HG02759 (cell line): ENCODE measurements at regions not wholly inside any gene's neighbourhood (a gene's known extent, or its start where the extent isn't known, plus 50 kb on each side); places are given as distances from the start of the nearest gene placed in this dataset.
A peak's percentile ranks its signal among the peaks of the same experiment; 100 is the strongest.
"Not testable (repeated sequence)": the region's sequence is repeated elsewhere in the genome, so short reads cannot be mapped to it uniquely, and the experiment has no call there.

ENCODE experiments used
- ATAC-seq: cut with Tn5 transposase; IDR thresholded peaks from one replicate; pipeline ENCODE4 v1.9.1; 2021; ENCODE audit warnings: mild to moderate bottlenecking, moderate library complexity; ENCODE audit not compliant: unreplicated experiment

DNA sequence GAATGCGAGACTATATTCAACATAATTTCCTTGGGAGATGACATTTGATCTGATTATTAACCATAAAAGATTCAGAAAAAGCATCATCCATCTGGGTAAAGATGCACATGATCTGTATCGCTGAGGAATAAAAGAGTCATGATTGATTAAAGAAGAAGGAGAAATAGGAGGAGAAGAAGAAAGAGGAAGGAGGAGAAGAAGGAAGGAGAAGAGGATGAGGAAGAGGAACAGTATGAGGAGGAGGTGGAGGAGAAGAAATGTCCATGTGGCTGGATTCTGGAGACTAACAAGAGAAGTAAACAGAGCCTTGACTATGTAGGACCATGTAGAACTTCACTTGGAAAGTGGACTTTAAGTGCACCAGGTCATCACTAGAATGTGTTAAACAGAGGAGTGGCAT lies 947.4 kb downstream of the LRFN5 start:
- no peak for ATAC-seq

DNA sequence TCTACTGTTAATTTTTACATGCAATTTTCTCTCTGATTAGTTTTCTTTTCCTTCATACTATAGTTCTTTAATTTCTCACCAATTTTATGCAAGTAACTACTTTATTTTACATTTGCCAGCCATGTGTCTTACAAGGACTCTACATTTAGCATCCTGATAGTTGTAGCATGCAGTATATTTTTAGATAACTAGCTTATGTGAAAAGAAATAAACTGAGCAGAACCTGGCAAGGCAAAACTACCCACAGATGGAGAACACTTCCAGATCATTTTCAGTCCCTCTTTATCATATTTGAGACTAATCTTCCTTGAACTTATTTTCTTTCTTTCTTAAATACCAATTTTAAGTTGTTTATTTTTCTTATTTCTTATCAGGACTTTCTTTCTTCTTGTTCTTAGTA lies 943.6 kb downstream of the LRFN5 start:
- ATAC-seq = no peak

DNA sequence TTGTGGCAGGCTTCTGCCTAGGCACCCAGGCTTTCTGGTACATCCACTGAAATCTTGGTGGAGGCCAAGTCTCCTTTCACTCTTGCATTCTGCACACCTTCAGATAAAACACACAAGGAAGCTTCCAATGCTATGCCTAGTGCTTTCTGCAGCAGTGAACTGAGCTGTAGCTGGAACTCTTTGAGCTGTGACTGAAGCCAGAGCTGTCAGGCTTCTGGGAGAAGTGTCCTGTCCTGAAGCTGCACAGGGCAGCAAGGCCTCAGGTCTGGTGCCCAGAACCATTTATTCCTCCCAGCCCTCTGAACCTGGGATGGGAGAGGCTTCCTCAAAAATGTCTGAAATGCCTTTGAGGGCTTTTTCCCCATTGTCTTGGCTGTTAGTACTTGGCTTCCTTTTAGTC lies 941.7 kb downstream of the LRFN5 start:
- ATAC-seq = no peak

DNA sequence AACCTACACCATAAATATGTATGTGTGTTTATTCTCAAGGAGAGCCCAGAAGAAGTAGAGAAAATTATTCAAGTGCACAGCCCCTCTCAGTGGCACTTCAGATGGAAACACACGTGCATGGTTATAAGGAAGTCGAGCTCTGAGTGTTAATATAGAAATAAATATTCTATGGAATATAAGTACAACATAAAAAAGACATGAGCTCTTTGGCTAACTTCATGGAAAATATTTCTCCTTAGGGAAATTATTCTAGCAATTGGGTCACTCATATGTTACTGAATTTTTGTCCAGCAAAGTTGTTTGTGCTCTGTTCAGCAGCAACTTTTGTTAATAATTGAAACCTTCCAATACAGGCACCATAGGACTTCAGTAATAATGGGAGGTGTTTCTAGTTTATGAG lies 939.0 kb downstream of the LRFN5 start:
- ATAC-seq = no peak

DNA sequence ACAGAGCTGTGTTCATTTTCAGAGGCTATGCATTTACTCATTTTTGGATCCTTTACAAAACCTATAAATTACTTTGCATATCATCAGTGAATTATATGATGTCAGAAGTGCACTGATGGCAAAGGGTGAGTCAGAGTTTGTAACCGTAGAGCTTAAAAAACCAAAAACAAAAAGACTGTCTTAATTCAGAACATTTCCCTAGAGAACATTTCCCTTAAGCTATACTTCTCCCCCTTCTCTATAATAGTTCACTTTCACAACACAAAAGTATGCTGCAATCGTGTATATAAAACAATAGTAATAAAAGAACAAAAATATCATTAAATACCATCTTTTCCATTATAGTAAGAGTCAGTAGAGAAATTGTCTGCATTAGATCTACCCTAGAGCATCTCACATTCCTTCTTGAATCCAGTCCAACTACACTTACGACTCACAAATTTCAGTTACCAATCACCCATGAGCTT lies 934.9 kb downstream of the LRFN5 start:
- no peak for ATAC-seq

DNA sequence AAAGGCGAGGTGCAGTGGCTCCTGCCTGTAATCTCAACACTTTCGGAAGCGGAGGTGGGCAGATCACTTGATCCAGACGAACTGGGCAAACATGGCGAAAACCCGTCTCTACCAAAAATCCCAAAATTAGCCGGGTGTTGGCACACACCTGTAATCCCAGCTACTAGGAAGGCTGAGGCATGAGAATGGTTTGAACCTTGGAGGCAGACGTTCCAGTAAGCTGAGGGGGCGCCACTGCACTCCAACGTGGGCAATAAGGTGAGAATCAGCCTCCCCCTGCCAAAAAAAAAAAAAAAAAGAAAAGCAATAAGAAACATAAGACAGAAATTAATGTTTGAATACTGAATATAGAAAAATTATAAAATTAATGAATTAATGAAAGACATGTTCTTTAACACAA lies 928.7 kb downstream of the LRFN5 start:
- no peak for ATAC-seq

DNA sequence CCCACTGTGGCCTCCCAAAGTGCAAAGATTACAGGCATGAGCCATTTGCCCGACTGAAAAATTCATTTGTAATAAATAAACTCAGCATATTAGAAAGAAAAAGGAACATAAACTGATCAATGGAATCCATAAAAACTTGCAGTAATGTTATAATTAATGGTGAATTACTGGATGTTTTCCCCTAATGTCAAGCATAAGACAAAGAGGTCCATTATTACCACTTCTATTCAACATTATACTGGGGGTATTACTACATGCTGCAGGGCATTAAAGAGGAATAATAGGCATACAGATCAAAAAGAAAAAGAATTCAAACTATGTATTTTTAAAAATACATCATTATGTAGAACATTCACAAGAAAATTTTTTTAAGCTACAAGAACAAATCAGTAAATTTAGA lies 926.8 kb downstream of the LRFN5 start:
- no peak for ATAC-seq

DNA sequence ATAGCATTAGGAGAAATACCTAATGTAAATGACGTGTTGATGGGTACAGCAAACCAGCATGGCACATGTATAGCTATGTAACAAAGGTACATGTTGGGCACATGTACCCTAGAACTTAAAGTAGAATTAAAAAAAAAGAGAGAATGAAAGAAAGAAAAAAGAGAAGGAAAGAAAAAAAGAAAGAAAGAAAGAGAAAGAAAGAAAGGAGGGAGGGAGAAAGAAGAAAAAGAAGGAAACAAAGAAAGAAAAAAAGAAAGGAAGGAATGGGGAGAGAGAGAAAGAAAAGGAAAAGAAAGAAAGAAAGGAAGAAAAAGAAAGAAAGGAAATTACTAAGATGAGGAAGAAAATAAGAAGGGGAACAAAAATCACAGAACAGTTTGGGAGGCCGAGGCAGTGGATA lies 925.5 kb downstream of the LRFN5 start:
- no peak for ATAC-seq

DNA sequence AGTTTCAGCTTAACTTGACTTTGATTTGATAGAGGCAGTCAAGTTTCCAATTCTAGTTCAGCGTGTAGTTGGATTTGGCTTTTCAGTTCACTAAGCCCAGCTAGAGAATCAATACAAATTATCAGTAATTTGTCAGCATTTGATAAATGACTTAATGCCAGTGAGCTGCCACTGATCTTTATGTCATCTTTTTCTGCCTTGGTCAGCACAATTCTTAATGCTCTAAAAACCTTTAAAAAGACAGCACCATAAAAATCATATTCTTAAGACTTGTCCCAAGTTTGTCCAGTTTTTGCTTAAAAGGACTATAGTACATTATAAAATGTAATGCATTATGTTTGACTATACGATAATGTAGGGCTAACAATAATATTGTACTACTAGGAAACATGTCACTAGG lies 920.5 kb downstream of the LRFN5 start:
- no peak for ATAC-seq

DNA sequence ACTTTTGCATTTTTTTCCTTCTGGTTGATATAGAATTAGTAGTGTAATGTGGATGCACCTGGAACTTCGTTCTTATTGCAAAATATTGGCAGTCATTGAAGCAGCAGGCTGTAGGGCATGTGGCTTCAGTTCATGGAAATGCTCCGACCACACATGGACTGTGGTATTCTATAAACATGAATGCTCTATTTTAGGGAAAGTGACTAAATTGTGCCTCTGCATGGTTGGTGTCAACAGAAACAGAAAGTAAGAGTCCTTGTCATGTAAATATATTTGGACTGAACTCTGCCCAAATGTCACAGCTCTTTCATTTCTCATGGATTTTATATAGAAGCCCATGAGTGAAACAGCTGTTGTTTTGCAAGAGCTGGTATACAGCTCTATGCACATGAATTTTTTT lies 917.0 kb downstream of the LRFN5 start:
- ATAC-seq = peak; percentile 96

DNA sequence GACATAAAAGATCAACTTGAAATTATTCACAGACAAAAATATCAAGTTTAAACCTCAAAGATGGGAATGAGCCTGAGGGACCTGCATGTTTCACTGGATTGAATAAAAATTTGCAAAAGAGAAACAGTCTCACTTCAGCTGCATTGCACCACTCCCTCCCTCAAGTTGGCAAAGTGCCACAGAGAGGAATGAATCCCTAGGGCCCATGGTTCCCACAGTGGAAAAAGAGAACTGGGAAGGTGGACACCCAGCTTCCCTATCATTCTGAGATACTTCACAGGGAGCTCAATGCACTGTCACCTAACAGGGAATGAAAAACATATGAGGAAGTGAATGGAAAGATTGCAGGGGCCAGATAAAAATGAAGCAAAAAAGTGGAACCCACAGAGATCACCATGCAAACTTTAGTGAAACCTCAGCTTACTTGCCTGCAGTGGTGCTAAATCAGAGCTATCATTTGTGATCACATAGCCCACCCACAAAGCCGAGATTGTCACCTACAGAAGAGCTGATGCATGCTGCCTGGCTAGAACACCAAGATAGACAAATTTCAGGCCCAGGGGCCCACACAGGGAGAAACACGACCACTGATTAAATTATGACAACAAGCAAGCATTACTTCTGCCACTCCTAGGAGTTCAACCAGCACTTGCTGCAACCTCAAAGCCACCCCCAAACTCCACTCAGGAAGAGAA lies 911.3 kb downstream of the LRFN5 start:
- no peak for ATAC-seq

DNA sequence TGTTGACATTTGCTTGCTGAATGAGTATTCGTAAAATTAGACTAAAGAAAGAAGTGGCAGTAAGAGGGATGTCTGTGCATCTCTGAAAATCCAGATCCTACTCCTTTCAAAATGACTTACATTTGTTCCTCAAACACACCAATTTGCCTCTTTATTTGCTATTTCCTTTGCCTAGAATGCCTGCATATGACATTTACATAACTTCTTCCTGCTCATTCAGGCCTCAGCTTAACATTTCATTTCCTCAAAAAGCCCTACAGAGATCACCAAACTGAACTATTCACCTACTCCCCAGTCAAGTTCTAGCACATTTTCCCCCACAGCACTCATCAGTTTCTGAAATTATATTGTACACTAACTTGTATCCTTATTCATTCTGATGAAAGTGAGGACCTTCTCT lies 907.2 kb downstream of the LRFN5 start:
- ATAC-seq = no peak

DNA sequence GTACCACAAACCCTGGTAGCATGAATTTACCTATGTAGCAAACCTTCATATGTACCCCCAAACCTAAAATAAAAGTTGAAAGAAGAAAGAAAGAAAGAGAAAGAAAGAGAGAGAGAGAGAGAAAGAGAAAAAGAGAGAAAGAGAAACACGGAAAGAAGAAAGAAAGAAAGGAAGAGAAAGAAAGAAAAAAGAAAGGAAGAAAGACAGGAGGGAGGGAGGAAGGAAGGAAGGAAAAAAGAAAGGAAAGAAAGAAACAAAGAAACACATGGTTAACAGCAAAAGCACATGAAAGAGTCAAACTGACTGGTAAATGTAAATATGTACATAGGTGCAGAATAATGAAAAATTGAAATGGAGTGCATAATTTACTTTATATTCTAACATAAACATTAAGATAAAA lies 903.4 kb downstream of the LRFN5 start:
- ATAC-seq = no peak

DNA sequence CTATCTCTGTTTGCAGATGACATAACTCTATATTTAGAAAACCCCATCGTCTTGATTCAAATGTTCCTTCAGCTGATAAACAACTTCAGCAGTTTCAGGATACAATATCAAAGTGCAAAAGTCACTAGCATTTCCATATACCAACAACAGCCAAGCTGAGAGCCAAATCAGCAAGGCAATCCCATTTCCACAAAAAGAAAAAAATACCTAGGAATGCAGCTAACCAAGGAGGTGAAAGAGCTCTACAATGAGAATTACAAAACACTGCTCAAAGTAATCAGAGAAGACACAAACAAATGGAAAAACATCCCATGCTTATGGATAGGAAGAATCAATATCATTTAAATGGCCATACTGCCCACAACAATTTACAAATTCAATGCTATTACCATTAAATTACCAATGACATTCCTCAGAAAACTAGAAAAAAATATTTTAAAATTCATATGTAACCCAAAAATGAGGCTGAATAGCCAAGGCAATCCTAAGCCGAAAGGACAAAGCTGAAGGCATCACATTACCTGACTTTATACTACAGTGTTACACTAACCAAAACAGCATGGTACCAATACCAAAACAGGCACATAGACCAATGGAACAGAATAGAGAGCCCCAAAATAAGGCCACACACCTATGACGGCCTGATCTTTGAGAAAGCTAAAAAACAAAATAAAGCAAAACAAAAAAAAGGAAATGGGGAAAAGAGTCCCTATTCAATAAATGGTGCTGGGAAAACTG lies 901.7 kb downstream of the LRFN5 start:
- ATAC-seq = no peak

DNA sequence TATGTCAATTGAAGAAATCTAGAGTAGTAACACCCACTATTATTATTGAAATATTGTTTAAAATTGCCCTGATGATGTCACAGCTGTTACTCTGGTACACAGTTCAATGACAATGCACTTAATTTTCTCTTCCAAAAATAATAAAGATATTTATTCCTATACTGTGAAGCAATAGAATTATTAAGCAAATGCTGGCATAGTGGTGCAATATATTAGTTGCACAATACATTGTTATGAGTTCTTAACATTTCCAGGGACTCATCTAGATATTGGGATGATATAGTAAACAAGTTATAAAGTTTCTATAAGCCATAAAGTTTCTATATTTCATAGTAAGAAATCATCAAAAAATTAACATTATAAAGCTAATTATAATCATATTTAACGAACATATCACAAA lies 897.8 kb downstream of the LRFN5 start:
- no peak for ATAC-seq

DNA sequence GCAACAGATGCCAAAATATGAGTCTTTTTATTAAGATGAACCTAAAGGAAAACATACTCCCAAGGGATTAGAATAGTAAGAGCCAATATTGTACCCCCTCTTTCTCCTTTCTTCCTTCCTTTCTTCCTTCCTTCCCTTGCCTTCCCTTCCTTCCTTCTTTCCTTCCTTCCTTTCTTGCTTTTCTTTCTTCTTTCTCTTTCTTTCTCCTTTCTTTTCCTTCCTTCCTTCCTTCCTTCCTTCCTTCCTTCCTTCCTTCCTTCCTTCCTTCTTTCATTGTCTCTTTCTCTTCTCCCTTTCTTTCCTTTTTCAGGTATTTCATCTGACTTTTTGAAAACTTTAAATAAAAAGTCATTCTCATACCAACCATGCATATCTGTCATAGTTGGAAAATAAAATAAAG lies 892.5 kb downstream of the LRFN5 start:
- ATAC-seq = no peak

DNA sequence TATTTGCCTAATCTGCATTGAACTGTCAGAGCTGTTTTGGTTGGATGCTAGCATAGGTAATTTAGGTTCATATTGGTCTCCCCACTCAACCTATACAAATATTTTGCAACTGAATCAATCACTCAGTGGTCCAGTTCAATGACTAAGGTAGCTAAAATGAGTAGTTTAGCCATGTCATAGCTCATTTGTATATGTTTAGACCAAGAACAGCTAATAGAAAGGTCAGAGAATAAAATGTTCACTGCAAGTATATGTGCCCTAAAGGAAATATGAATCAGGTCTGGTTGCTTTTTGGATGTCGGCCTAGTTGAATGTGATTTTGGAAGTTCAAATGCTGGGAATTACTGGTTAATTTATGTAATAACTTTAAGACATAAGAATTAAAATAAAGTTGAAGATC lies 883.9 kb downstream of the LRFN5 start:
- ATAC-seq = no peak

DNA sequence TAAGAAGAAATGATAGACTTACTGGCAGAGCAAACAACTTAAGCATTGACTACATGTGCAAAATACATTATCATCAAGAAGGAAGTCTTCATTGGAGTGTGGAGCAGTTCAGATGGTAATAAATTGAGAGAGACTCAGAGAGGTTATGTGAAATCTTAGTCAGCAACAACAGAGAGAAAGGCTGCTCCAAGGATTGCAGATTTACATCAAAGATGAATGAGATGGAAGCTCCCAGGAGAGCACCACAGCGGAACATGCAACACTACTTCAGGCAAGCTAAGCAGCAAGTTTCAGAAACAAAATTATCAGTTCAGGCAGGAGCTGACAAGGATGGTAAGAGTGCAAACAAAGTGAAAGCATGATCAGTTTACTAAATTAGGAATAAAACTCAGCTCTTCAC lies 882.3 kb downstream of the LRFN5 start:
- no peak for ATAC-seq

DNA sequence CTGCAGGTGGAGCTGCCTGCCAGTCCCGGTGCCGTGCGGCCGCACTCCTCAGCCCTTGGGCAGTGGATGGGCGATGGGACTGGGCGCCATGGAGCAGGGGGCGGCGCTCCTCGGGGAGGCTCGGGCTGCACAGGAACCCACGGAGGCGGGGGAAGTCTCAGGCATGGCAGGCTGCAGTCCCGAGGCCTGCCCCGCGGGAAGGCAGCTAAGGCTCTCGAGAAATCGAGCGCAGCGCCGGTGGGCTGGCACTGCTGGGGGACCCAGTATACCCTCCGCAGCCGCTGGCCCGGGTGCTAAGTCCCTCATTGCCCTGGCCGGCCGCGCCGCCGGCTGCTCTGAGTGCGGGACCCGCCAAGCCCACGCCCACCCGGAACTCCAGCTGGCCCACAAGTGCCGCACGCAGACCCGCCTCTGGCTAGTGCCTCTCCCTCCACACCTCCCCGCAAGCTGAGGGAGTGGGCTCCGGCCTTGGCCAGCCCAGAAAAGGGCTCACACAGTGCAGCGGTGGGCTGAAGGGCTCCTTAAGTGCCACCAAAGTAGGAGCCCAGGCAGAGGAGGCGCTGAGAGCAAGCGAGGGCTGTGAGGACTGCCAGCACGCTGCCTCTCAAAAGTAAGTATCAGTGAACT lies 875.8 kb downstream of the LRFN5 start:
- not testable (repeated sequence) for ATAC-seq

DNA sequence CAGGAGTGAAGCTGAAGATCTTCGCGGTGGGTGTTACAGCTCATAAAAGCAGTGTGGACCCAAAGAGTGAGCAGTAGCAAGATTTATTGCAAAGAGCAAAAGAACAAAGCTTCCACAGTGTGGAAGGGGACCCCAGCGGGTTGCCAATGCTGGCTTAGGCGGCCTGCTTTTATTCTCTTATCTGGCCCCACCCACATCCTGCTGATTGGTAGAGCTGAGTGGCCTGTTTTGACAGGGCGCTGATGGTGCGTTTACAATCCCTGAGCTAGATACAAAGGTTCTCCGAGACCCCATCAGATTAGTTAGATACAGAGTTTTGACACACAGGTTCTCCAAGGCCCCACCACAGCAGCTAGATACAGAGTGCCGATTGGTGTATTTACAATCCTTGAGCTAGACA lies 875.0 kb downstream of the LRFN5 start:
- not testable (repeated sequence) for ATAC-seq

DNA sequence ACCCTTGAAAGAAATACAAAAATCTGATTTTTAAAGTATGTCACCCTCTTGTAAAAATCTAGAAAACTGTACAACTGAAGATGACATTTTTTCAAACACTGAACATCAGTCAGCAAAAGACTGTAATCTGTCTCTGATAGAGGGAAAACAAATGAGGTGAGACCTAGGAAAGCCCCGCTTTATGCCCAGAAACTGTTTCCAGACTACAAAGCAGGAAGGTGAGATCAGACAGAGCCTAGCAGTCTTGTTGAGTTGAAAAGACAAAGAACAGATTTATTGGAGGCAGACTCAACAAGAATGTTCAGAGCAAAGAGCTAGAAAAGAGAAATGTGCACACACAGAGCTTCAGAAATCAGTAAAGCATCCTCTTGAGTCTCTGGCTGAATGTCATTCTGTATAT lies 873.6 kb downstream of the LRFN5 start:
- ATAC-seq = no peak

DNA sequence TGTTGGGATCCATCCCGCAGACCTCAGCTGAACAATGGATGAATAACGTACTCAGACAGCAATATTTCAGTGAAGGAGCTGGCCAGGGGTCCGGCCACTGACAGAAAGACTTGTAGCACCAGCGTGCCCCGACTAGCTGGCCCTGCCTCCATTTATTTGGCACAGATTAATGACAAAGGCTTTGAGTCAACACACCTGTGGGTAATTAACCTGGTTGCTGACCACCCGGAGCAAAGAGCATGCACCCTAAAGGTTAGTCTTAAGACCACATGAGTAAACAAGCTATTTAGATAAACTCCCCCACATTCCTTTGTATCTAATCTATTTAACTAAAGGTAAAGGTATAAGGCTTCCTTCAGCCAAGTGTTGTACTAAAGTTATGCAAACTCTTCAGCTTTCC lies 868.6 kb downstream of the LRFN5 start:
- ATAC-seq = no peak
